ENCODE measurements at regions not wholly inside any gene's neighbourhood (a gene's known extent, or its start where the extent isn't known, plus 50 kb on each side); places are given as distances from the start of the nearest gene placed in this dataset.

GRCh38 chr14:104392396-104393198 is 187.0 kb upstream of the C14orf180 start:
- H3K9ac ChIP-seq (ENCODE audit: insufficient read depth, low read length): no peak overlapping the region
- TF ChIP-seq EZH2 (IDR thresholded peaks at IDR 0.05; ENCODE audit: low read length, missing control alignments) (no peak), CTCF (conservative IDR thresholded peaks at IDR 0.05 in 1 of 2, IDR thresholded peaks at IDR 0.05 in 1 of 2; ENCODE audit: low read depth in 1 of 2, low read length in 2 of 2) (no peak)
- H3K4me2 ChIP-seq (ENCODE audit: extremely low read depth, insufficient read depth, low read length): no peak overlapping the region
- no peaks in the 10 kb centered on the region for H3K4me1 ChIP-seq (ENCODE audit: control insufficient read depth, extremely low read depth, insufficient read depth, low read length)
- no peak for DNase-seq (ENCODE audit: low read depth in 2 of 2)
- H3K27ac ChIP-seq (ENCODE audit: insufficient read depth, low read length): no peak overlapping the region
- H3K4me3 ChIP-seq (replicated peaks in 1 of 4; ENCODE audit: control extremely low read depth in 1 of 4, insufficient read depth in 1 of 4, low read depth in 3 of 4, low read length in 4 of 4): no peak overlapping the region
- H4K20me1 ChIP-seq (ENCODE audit: control insufficient read depth, extremely low read depth, insufficient read depth, low read length): no peaks in the 10 kb centered on the region
- H3K27me3 ChIP-seq (ENCODE audit: control insufficient read depth, insufficient read depth, low read length): no peaks in the 10 kb centered on the region
- H3K9me3 ChIP-seq (ENCODE audit: control insufficient read depth, insufficient read depth, low read depth, low read length): no peaks in the 10 kb centered on the region
- H3K79me2 ChIP-seq (ENCODE audit: control insufficient read depth, insufficient read depth, low read length): no peaks in the 10 kb centered on the region
- no peaks in the 10 kb centered on the region for H3K36me3 ChIP-seq (ENCODE audit: control insufficient read depth, insufficient read depth, low read length)
- H2AFZ ChIP-seq (ENCODE audit: low read length): no peak overlapping the region

- Histone ChIP-seq H3K79me2 (ENCODE audit: control insufficient read depth, insufficient read depth, low read length) (no peaks in the 10 kb centered on the region), H3K4me3 (replicated peaks in 1 of 4; ENCODE audit: control extremely low read depth in 1 of 4, insufficient read depth in 1 of 4, low read depth in 3 of 4, low read length in 4 of 4) (no peak overlapping the region), H2AFZ (ENCODE audit: low read length) (no peak overlapping the region), H3K9ac (ENCODE audit: insufficient read depth, low read length) (no peak overlapping the region), H3K27me3 (ENCODE audit: control insufficient read depth, insufficient read depth, low read length) (no peaks in the 10 kb centered on the region), H3K4me1 (ENCODE audit: control insufficient read depth, extremely low read depth, insufficient read depth, low read length) (no peaks in the 10 kb centered on the region), H3K27ac (ENCODE audit: insufficient read depth, low read length) (no peak overlapping the region), H3K4me2 (ENCODE audit: extremely low read depth, insufficient read depth, low read length) (no peak overlapping the region), H3K36me3 (ENCODE audit: control insufficient read depth, insufficient read depth, low read length) (no peaks in the 10 kb centered on the region), H3K9me3 (ENCODE audit: control insufficient read depth, insufficient read depth, low read depth, low read length) (no peaks in the 10 kb centered on the region), H4K20me1 (ENCODE audit: control insufficient read depth, extremely low read depth, insufficient read depth, low read length) (no peaks in the 10 kb centered on the region)
- TF ChIP-seq EZH2 (IDR thresholded peaks at IDR 0.05; ENCODE audit: low read length, missing control alignments) (no peak), CTCF (conservative IDR thresholded peaks at IDR 0.05 in 1 of 2, IDR thresholded peaks at IDR 0.05 in 1 of 2; ENCODE audit: low read depth in 1 of 2, low read length in 2 of 2) (no peak)
- DNase-seq (ENCODE audit: low read depth in 2 of 2): no peak
These were observed 186.2 kb upstream of the C14orf180 start for GRCh38 chr14:104393199-104393897.

GRCh38 chr14:104393898-104394381 is 185.6 kb upstream of the C14orf180 start:
- no peaks in the 10 kb centered on the region for H3K27me3 ChIP-seq (ENCODE audit: control insufficient read depth, insufficient read depth, low read length)
- no peaks in the 10 kb centered on the region for H3K9me3 ChIP-seq (ENCODE audit: control insufficient read depth, insufficient read depth, low read depth, low read length)
- no peak overlapping the region for H3K4me2 ChIP-seq (ENCODE audit: extremely low read depth, insufficient read depth, low read length)
- DNase-seq (ENCODE audit: low read depth in 2 of 2): no peak
- no peaks in the 10 kb centered on the region for H3K79me2 ChIP-seq (ENCODE audit: control insufficient read depth, insufficient read depth, low read length)
- H3K36me3 ChIP-seq (ENCODE audit: control insufficient read depth, insufficient read depth, low read length): no peaks in the 10 kb centered on the region
- H3K9ac ChIP-seq (ENCODE audit: insufficient read depth, low read length): no peak overlapping the region
- no peak overlapping the region for H2AFZ ChIP-seq (ENCODE audit: low read length)
- H3K27ac ChIP-seq (ENCODE audit: insufficient read depth, low read length): no peak overlapping the region
- TF ChIP-seq CTCF (conservative IDR thresholded peaks at IDR 0.05 in 1 of 2, IDR thresholded peaks at IDR 0.05 in 1 of 2; ENCODE audit: low read depth in 1 of 2, low read length in 2 of 2) (no peak), EZH2 (IDR thresholded peaks at IDR 0.05; ENCODE audit: low read length, missing control alignments) (no peak)
- no peaks in the 10 kb centered on the region for H4K20me1 ChIP-seq (ENCODE audit: control insufficient read depth, extremely low read depth, insufficient read depth, low read length)
- H3K4me3 ChIP-seq (replicated peaks in 1 of 4; ENCODE audit: control extremely low read depth in 1 of 4, insufficient read depth in 1 of 4, low read depth in 3 of 4, low read length in 4 of 4): no peak overlapping the region
- H3K4me1 ChIP-seq (ENCODE audit: control insufficient read depth, extremely low read depth, insufficient read depth, low read length): no peaks in the 10 kb centered on the region
